ENCODE measurements at regions not wholly inside any gene's neighbourhood (a gene's known extent, or its start where the extent isn't known, plus 50 kb on each side); places are given as distances from the start of the nearest gene placed in this dataset.

DNA sequence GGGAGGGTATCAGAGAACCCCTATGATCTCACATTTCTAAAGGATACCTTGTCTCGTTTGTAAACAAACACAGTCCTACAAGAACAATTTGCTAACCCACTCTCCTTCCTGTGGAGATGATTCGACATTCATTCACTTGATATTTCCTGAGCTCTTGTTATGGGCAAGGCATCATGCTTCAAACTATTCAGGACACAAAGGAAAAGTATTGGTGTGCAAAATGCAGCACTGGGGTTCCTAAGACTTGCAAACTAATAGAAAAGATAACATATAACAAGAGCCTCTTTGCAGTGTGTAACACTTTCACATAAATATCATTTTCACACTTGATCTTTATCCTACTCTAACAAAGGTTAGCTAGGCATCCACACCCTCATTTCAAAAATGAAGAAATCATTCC is 211.5 kb upstream of the BLID start:
- WGBS, 2 experiments (ENCODE audit: extremely low coverage in 2 of 2, insufficient read length in 1 of 2), result no CpG with 5 or more reads among the region's 2 CpGs
- dilution Hi-C loops (cut with HindIII; ENCODE audit: low sequenced_read_pairs, unreplicated experiment) (no loop called here), in situ Hi-C loops (cut with MboI; ENCODE audit: low sequenced_read_pairs) (no loop called here), intact Hi-C loops (cut with micrococcal nuclease) (no loop called here)
- Histone ChIP-seq H3K4me3 (ENCODE audit: insufficient read depth, low read depth, low read length) (no peak overlapping the region), H3K36me3 (ENCODE audit: control insufficient read depth, insufficient read depth, low read length) (no peaks in the 10 kb centered on the region), H2AK9ac (replicated peaks; ENCODE audit: low read depth, low read length, poor library complexity) (no peak overlapping the region), H2AK5ac (ENCODE audit: low read depth, low read length) (no peak overlapping the region), H3K4me2 (ENCODE audit: low read depth, low read length) (no peak overlapping the region), H3K4ac (ENCODE audit: low read depth, low read length) (no peak overlapping the region), H2BK120ac (ENCODE audit: low read depth, low read length) (no peak overlapping the region), H3K56ac (ENCODE audit: extremely low read depth, insufficient read depth, low read length) (no peak overlapping the region), H4K91ac (ENCODE audit: insufficient read depth, low read depth, low read length) (no peak overlapping the region), H2BK20ac (ENCODE audit: low read depth, low read length) (no peak overlapping the region), H3K14ac (replicated peaks; ENCODE audit: low read depth, low read length) (no peak overlapping the region), H3K9ac (ENCODE audit: low read depth, low read length) (no peak overlapping the region), H2BK5ac (ENCODE audit: low read depth, low read length, poor library complexity, severe bottlenecking) (no peak overlapping the region), H4K20me1 (ENCODE audit: insufficient read depth, low read length) (no peaks in the 10 kb centered on the region), H2BK15ac (ENCODE audit: low read depth, low read length) (no peak overlapping the region), H4K8ac (ENCODE audit: low read depth in 2 of 2, low read length in 2 of 2) (no peak overlapping the region), H4K5ac (ENCODE audit: low read depth, low read length) (no peak overlapping the region), H3K79me1 (ENCODE audit: low read depth in 1 of 2, low read length in 2 of 2) (no peaks in the 10 kb centered on the region), H3K18ac (ENCODE audit: low read depth, low read length) (no peak overlapping the region), H2AFZ (replicated peaks; ENCODE audit: low read length, poor library complexity) (no peak overlapping the region), H3K27me3 (ENCODE audit: control insufficient read depth, insufficient read depth, low read length) (no peaks in the 10 kb centered on the region), H3K9me3 (ENCODE audit: control insufficient read depth, insufficient read depth, low read length) (no peaks in the 10 kb centered on the region), H3K27ac (ENCODE audit: insufficient read depth, low read length) (no peak overlapping the region), H3K4me1 (ENCODE audit: control insufficient read depth, insufficient read depth, low read length) (peaks cover 5% of the 10 kb centered on the region), H3K23ac (ENCODE audit: low read depth, low read length) (no peak overlapping the region), H3K9me1 (ENCODE audit: insufficient read depth, low read length) (peaks cover 3% of the 10 kb centered on the region; the same call in 1 of the 2 replicates)
- no peak for ATAC-seq (ENCODE audit: low read depth)
- TF ChIP-seq RCOR1 (IDR thresholded peaks at IDR 0.05; ENCODE audit: insufficient replicate concordance, low read length) (no peak), CEBPB (IDR thresholded peaks at IDR 0.05; ENCODE audit: low read depth, low read length) (no peak), MAZ (IDR thresholded peaks at IDR 0.05; ENCODE audit: borderline replicate concordance, low read depth, low read length) (no peak), POLR2A (IDR thresholded peaks at IDR 0.05; ENCODE audit: low read depth, low read length) (no peak), MXI1 (IDR thresholded peaks at IDR 0.05; ENCODE audit: borderline replicate concordance, low read depth, low read length) (no peak), SMC3 (IDR thresholded peaks at IDR 0.05; ENCODE audit: low read depth, low read length) (no peak), CHD1 (IDR thresholded peaks at IDR 0.05; ENCODE audit: low read depth, low read length) (no peak), CTCF (conservative IDR thresholded peaks at IDR 0.05; ENCODE audit: low read depth, low read length) (no peak), NFE2L2 (IDR thresholded peaks at IDR 0.05; ENCODE audit: low read depth, low read length) (no peak), FOS (IDR thresholded peaks at IDR 0.05; ENCODE audit: low read depth, low read length) (no peak), RFX5 (IDR thresholded peaks at IDR 0.05; ENCODE audit: low read depth, low read length) (no peak)
- TF ChIP-seq, protein P1, sequence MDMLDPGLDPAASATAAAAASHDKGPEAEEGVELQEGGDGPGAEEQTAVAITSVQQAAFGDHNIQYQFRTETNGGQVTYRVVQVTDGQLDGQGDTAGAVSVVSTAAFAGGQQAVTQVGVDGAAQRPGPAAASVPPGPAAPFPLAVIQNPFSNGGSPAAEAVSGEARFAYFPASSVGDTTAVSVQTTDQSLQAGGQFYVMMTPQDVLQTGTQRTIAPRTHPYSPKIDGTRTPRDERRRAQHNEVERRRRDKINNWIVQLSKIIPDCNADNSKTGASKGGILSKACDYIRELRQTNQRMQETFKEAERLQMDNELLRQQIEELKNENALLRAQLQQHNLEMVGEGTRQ (IDR thresholded peaks at IDR 0.05; ENCODE audit: low read depth, low read length), result no peak
- CTCF ChIA-PET, result no interaction called here
- no TSS peak for BruUV-seq (replicated peaks)
- POLR2A ChIA-PET (ENCODE audit: unreplicated experiment), result no interaction called here
- no peak for DNase-seq
